H1 (cell line): ENCODE measurements at regions not wholly inside any gene's neighbourhood (a gene's known extent, or its start where the extent isn't known, plus 50 kb on each side); places are given as distances from the start of the nearest gene placed in this dataset.

Experiments used
- CTBP2 ChIP-seq: IDR thresholded peaks from 2 replicates; pipeline ENCODE4 v1.7.0; 2011; ENCODE audit warnings: borderline replicate concordance, mild to moderate bottlenecking, moderate library complexity, mixed read lengths, low read length; ENCODE audit not compliant: insufficient read depth, insufficient read length
- FOSL1 ChIP-seq: IDR thresholded peaks from 2 replicates; pipeline ENCODE4 v1.6.1; 2011; ENCODE audit warnings: mild to moderate bottlenecking, low read depth, low read length, moderate library complexity; ENCODE audit not compliant: insufficient read depth
- GTF2F1 ChIP-seq: IDR thresholded peaks from 2 replicates; pipeline ENCODE4 v1.6.1; 2012; ENCODE audit warnings: low read depth, low read length, improper control_type of control experiment, borderline replicate concordance
- SRF ChIP-seq: IDR thresholded peaks from 2 replicates; pipeline ENCODE4 v1.6.1; 2011; ENCODE audit warnings: mild to moderate bottlenecking, low read depth, low read length, moderate library complexity
- TEAD4 ChIP-seq: IDR thresholded peaks from 2 replicates; pipeline ENCODE4 v1.6.1; 2012; ENCODE audit warnings: low read depth, low read length, inconsistent platforms, mixed read lengths

DNA sequence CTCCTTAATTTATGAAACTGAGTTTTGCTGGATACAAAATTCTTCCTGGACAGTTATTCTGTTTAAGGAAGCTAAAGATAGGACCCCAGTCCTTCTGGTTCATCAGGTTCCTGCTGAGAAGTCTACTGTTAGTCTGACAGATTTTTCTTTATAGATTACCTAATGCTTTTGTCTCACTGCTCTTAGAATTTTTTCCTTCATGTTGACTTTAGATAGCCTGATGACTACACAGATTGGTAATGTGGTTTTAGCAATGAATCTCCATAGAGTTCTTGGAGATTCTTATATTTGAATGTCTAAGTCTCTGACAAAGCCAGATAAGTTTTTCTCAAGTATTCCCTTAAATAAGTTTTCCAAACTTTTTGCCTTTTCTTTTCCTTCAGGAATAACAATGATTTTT lies 419.7 kb downstream of the CDH10 start (continued):
- TF ChIP-seq SRF: no peak
- TF ChIP-seq TEAD4: no peak
- TF ChIP-seq CTBP2: no peak
- no peak for TF ChIP-seq FOSL1
- no peak for TF ChIP-seq GTF2F1
